ENCODE measurements at regions not wholly inside any gene's neighbourhood (a gene's known extent, or its start where the extent isn't known, plus 50 kb on each side); places are given as distances from the start of the nearest gene placed in this dataset.

DNA sequence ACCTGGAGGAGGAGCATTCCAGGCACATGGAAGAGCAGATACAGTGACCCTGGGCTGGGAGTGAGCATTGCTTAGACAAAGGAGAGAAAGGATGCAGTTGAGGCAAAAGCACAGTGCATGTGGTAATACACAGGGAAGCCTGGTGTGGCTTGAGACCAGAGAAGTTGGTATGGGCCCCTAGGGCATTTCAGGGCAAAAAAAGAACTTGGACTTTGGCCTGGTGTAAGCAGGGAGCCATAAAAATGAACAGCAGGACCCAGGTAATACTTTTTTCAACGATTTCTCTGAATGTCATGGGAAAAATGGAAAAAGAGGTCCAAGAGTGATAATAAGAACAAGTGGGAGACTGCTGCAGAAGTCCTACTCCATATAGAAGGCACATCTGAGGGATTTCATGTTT is 163.9 kb downstream of the ASCL4 start:
- Mint-ChIP-seq H3K4me3 (ENCODE audit: unreplicated experiment) (no peak overlapping the region), H3K27me3 (ENCODE audit: unreplicated experiment) (peaks cover 4% of the 10 kb centered on the region), H3K36me3 (ENCODE audit: unreplicated experiment) (no peaks in the 10 kb centered on the region), H3K9me3 (ENCODE audit: unreplicated experiment) (no peaks in the 10 kb centered on the region), H3K4me1 (ENCODE audit: low read depth, unreplicated experiment) (no peaks in the 10 kb centered on the region), H3K27ac (ENCODE audit: unreplicated experiment) (no peak overlapping the region)
- TF ChIP-seq CTCF (IDR thresholded peaks at IDR 0.05; ENCODE audit: partially characterized antibody, unreplicated experiment), result no peak
- DNase-seq, result no peak

GRCh38 chr12:107948391-107948945 is 174.0 kb downstream of the ASCL4 start:
- DNase-seq, result no peak
- no peak overlapping the region for H3K4me3 Mint-ChIP-seq (ENCODE audit: unreplicated experiment)

GRCh38 chr12:107951024-107951423 is 176.5 kb downstream of the ASCL4 start:
- Mint-ChIP-seq H3K36me3 (ENCODE audit: unreplicated experiment) (no peaks in the 10 kb centered on the region), H3K27me3 (ENCODE audit: unreplicated experiment) (peaks cover 9% of the 10 kb centered on the region), H3K9me3 (ENCODE audit: unreplicated experiment) (peaks cover 2% of the 10 kb centered on the region), H3K4me3 (ENCODE audit: unreplicated experiment) (no peak overlapping the region), H3K4me1 (ENCODE audit: low read depth, unreplicated experiment) (no peaks in the 10 kb centered on the region), H3K27ac (ENCODE audit: unreplicated experiment) (no peak overlapping the region)
- TF ChIP-seq CTCF (IDR thresholded peaks at IDR 0.05; ENCODE audit: partially characterized antibody, unreplicated experiment), result no peak
- no peak for DNase-seq

More at GRCh38 chr12:107948391-107948945, 174.0 kb downstream of the ASCL4 start:
- Mint-ChIP-seq H3K27me3 (ENCODE audit: unreplicated experiment) (peaks cover 1% of the 10 kb centered on the region), H3K27ac (ENCODE audit: unreplicated experiment) (no peak overlapping the region), H3K9me3 (ENCODE audit: unreplicated experiment) (no peaks in the 10 kb centered on the region), H3K4me1 (ENCODE audit: low read depth, unreplicated experiment) (no peaks in the 10 kb centered on the region), H3K36me3 (ENCODE audit: unreplicated experiment) (no peaks in the 10 kb centered on the region)
- no peak for TF ChIP-seq CTCF (IDR thresholded peaks at IDR 0.05; ENCODE audit: partially characterized antibody, unreplicated experiment)

DNA sequence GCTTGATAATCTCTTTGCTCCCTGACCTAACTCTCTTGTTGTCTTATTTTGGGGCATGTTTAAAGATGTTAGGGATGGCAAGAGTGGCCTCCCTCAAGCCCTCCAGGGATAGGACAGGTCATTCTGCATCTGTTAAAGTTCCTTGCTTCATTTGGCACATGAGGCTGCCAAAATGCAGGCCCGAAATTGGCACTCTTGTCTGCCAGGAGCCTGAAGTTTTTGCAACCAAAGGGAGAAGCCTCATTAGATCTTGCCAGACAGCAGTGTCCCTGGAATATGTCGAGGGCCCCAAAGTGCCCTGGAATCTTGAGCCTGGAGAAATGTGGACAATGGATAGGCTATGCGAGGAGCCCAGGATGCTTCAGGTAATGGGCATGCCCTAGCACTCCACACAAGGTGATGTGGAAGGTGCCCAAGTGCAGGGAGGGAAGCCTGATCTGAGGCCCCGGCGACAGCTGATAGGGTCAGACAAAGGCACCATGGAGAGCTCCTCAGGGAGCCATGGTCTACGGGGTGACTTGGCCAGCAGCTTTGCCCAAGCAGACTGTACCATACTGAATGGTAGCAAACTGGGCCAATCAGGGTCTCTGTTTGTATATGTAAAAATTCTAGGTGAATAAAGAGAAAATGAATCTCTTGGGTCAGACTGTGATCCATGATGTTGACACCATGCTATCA is 173.0 kb upstream of the WSCD2 start:
- H3K9me3 Mint-ChIP-seq (ENCODE audit: unreplicated experiment), result peaks cover 2% of the 10 kb centered on the region
- H3K36me3 Mint-ChIP-seq (ENCODE audit: unreplicated experiment), result no peaks in the 10 kb centered on the region
- H3K4me1 Mint-ChIP-seq (ENCODE audit: low read depth, unreplicated experiment), result no peaks in the 10 kb centered on the region
- no peak overlapping the region for H3K4me3 Mint-ChIP-seq (ENCODE audit: unreplicated experiment)
- DNase-seq, result no peak
- peaks cover 7% of the 10 kb centered on the region for H3K27me3 Mint-ChIP-seq (ENCODE audit: unreplicated experiment)
- TF ChIP-seq CTCF (IDR thresholded peaks at IDR 0.05; ENCODE audit: partially characterized antibody, unreplicated experiment), result no peak
- no peak overlapping the region for H3K27ac Mint-ChIP-seq (ENCODE audit: unreplicated experiment)

- peaks cover 2% of the 10 kb centered on the region for H3K9me3 Mint-ChIP-seq (ENCODE audit: unreplicated experiment)
- H3K27ac Mint-ChIP-seq (ENCODE audit: unreplicated experiment), result no peak overlapping the region
- H3K27me3 Mint-ChIP-seq (ENCODE audit: unreplicated experiment), result peaks cover 10% of the 10 kb centered on the region
- no peak overlapping the region for H3K4me3 Mint-ChIP-seq (ENCODE audit: unreplicated experiment)
- TF ChIP-seq CTCF (IDR thresholded peaks at IDR 0.05; ENCODE audit: partially characterized antibody, unreplicated experiment), result no peak
- no peaks in the 10 kb centered on the region for H3K36me3 Mint-ChIP-seq (ENCODE audit: unreplicated experiment)
- H3K4me1 Mint-ChIP-seq (ENCODE audit: low read depth, unreplicated experiment), result no peaks in the 10 kb centered on the region
- DNase-seq, result no peak
These were observed 171.6 kb upstream of the WSCD2 start for GRCh38 chr12:107957459-107957858.

Data from glutamatergic neuron (in vitro differentiated cells).